Hepatocyte (in vitro differentiated cells): ENCODE measurements at regions not wholly inside any gene's neighbourhood (a gene's known extent, or its start where the extent isn't known, plus 50 kb on each side); places are given as distances from the start of the nearest gene placed in this dataset.

Source experiments
- CTCF ChIP-seq: fragments of 200-600 bp; sonication (generic); IDR thresholded peaks from 2 replicates; pipeline ENCODE4 v1.5.1; 2016; ENCODE audit warnings: antibody characterized with exemption, mild to moderate bottlenecking; ENCODE audit not compliant: poor library complexity
- EZH2 ChIP-seq: fragments of 200-600 bp; sonication (generic); IDR thresholded peaks from 2 replicates; pipeline ENCODE4 v1.6.1; 2016; ENCODE audit warnings: antibody characterized with exemption, mild to moderate bottlenecking, borderline replicate concordance
- EZH2phosphoT487 ChIP-seq: fragments of 200-600 bp; sonication (generic); IDR thresholded peaks from one replicate; pipeline ENCODE4 v1.6.1; 2018; ENCODE audit warnings: antibody characterized with exemption, mild to moderate bottlenecking, low read depth, moderate library complexity; ENCODE audit not compliant: unreplicated experiment, severe bottlenecking

- TF ChIP-seq CTCF (no peak), EZH2 (no peak), EZH2phosphoT487 (no peak)
Measured at GRCh38 chr4:125398263-125399002, 83.7 kb downstream of the FAT4 start.
